ENCODE measurements at regions not wholly inside any gene's neighbourhood (a gene's known extent, or its start where the extent isn't known, plus 50 kb on each side); places are given as distances from the start of the nearest gene placed in this dataset.

GRCh38 chr10:120386896-120387295, 70.1 kb upstream of the PLPP4 start:
- Histone ChIP-seq H3K27ac (no peak overlapping the region), H3K79me2 (ENCODE audit: low read depth) (no peaks in the 10 kb centered on the region), H3K9me3 (ENCODE audit: insufficient read depth, low read depth) (no peaks in the 10 kb centered on the region), H3F3A (ENCODE audit: insufficient read depth, low read depth) (no peaks in the 10 kb centered on the region), H2AFZ (no peak overlapping the region), H3K4me2 (no peak overlapping the region), H3K4me1 (replicated peaks; ENCODE audit: insufficient read depth) (no peaks in the 10 kb centered on the region), H4K20me1 (ENCODE audit: insufficient read depth) (no peaks in the 10 kb centered on the region), H3K4me3 (no peak overlapping the region), H3K27me3 (ENCODE audit: insufficient read depth, low read depth) (no peaks in the 10 kb centered on the region), H3K36me3 (ENCODE audit: low read depth) (no peaks in the 10 kb centered on the region), H3K9me2 (ENCODE audit: insufficient read depth) (no peaks in the 10 kb centered on the region)
- no peak for DNase-seq
- TF ChIP-seq EZH2 (IDR thresholded peaks at IDR 0.05; ENCODE audit: low read depth) (no peak), CTCF (conservative IDR thresholded peaks at IDR 0.05) (no peak)
- POLR2A ChIA-PET (ENCODE audit: unreplicated experiment), result no interaction called here
- no TSS peak for BruUV-seq (replicated peaks)
- CTCF ChIA-PET, result no interaction called here
- intact Hi-C loops (cut with micrococcal nuclease; ENCODE audit: unreplicated experiment), result no loop called here

- no TSS peak for BruUV-seq (replicated peaks)
- no peak overlapping the region for H3K27ac ChIP-seq
- H2AFZ ChIP-seq, result no peak overlapping the region
- DNase-seq, result no peak
- H3K36me3 ChIP-seq (ENCODE audit: low read depth), result no peaks in the 10 kb centered on the region
- no peaks in the 10 kb centered on the region for H3K27me3 ChIP-seq (ENCODE audit: insufficient read depth, low read depth)
- no peak overlapping the region for H3K4me2 ChIP-seq
- ChIA-PET POLR2A (ENCODE audit: unreplicated experiment) (no interaction called here), CTCF (no interaction called here)
- H3K4me1 ChIP-seq (replicated peaks; ENCODE audit: insufficient read depth), result no peaks in the 10 kb centered on the region
- no peak overlapping the region for H3K4me3 ChIP-seq
- H4K20me1 ChIP-seq (ENCODE audit: insufficient read depth), result no peaks in the 10 kb centered on the region
- no peaks in the 10 kb centered on the region for H3K79me2 ChIP-seq (ENCODE audit: low read depth)
- TF ChIP-seq CTCF (conservative IDR thresholded peaks at IDR 0.05) (no peak), EZH2 (IDR thresholded peaks at IDR 0.05; ENCODE audit: low read depth) (no peak)
- no peaks in the 10 kb centered on the region for H3K9me3 ChIP-seq (ENCODE audit: insufficient read depth, low read depth)
- intact Hi-C loops (cut with micrococcal nuclease; ENCODE audit: unreplicated experiment), result no loop called here
- no peaks in the 10 kb centered on the region for H3F3A ChIP-seq (ENCODE audit: insufficient read depth, low read depth)
- no peaks in the 10 kb centered on the region for H3K9me2 ChIP-seq (ENCODE audit: insufficient read depth)
Measured at GRCh38 chr10:120387326-120387725, 69.7 kb upstream of the PLPP4 start.

- H3K27ac ChIP-seq, result no peak overlapping the region
- no peaks in the 10 kb centered on the region for H3K27me3 ChIP-seq (ENCODE audit: insufficient read depth, low read depth)
- POLR2A ChIA-PET (ENCODE audit: unreplicated experiment), result no interaction called here
- no peak overlapping the region for H3K4me2 ChIP-seq
- no peak for DNase-seq
- H3K9me2 ChIP-seq (ENCODE audit: insufficient read depth), result no peaks in the 10 kb centered on the region
- no peaks in the 10 kb centered on the region for H3F3A ChIP-seq (ENCODE audit: insufficient read depth, low read depth)
- H3K4me3 ChIP-seq, result no peak overlapping the region
- no peak overlapping the region for H2AFZ ChIP-seq
- no TSS peak for BruUV-seq (replicated peaks)
- H3K79me2 ChIP-seq (ENCODE audit: low read depth), result no peaks in the 10 kb centered on the region
- TF ChIP-seq EZH2 (IDR thresholded peaks at IDR 0.05; ENCODE audit: low read depth) (no peak), CTCF (conservative IDR thresholded peaks at IDR 0.05) (no peak)
- H4K20me1 ChIP-seq (ENCODE audit: insufficient read depth), result no peaks in the 10 kb centered on the region
- no peaks in the 10 kb centered on the region for H3K4me1 ChIP-seq (replicated peaks; ENCODE audit: insufficient read depth)
- H3K36me3 ChIP-seq (ENCODE audit: low read depth), result no peaks in the 10 kb centered on the region
- intact Hi-C loops (cut with micrococcal nuclease; ENCODE audit: unreplicated experiment), result no loop called here
- CTCF ChIA-PET, result no interaction called here
- no peaks in the 10 kb centered on the region for H3K9me3 ChIP-seq (ENCODE audit: insufficient read depth, low read depth)
Measured at GRCh38 chr10:120392245-120392644, 64.8 kb upstream of the PLPP4 start.
